ENCODE measurements at regions not wholly inside any gene's neighbourhood (a gene's known extent, or its start where the extent isn't known, plus 50 kb on each side); places are given as distances from the start of the nearest gene placed in this dataset.

DNA sequence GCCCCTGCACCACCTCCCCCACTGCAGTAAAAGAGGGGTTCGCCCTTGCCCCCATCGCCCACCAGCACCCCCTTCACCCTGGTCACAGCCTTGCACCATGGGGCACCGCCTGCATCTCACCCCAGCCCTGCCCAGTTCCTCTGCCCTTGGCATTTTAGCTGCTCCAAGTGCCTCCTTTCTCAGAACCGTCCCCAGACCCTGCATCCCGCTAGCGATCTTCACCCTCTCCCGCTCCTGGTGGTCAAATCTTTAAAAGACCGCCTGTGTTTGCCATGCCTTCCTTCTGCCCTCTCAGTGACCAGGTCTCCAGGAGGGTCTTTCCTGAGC, 114.7 kb upstream of the OTOS start:
- Histone ChIP-seq H3K27ac (ENCODE audit: low read depth, low read length, poor library complexity, severe bottlenecking) (no peak overlapping the region), H3K36me3 (ENCODE audit: insufficient read depth, low read length, poor library complexity, severe bottlenecking) (no peaks in the 10 kb centered on the region), H3K4me3 (ENCODE audit: low read depth, low read length, poor library complexity, severe bottlenecking) (no peak overlapping the region), H3K9me3 (ENCODE audit: low read depth, low read length, poor library complexity, severe bottlenecking) (no peaks in the 10 kb centered on the region), H3K4me1 (ENCODE audit: insufficient read depth, low read length, poor library complexity, severe bottlenecking) (no peaks in the 10 kb centered on the region), H3K27me3 (replicated peaks; ENCODE audit: insufficient read depth, low read depth, low read length, poor library complexity) (no peaks in the 10 kb centered on the region)
- DNase-seq (ENCODE audit: low spot score), result no peak
- POLR2A ChIA-PET (ENCODE audit: low non-redundant PET), result no interaction called here
- BruUV-seq (replicated peaks), result no TSS peak
- intact Hi-C loops (cut with micrococcal nuclease; ENCODE audit: unreplicated experiment), result no loop called here
- TF ChIP-seq CTCF (conservative IDR thresholded peaks at IDR 0.05; ENCODE audit: low read depth, low read length) (no peak), EZH2 (IDR thresholded peaks at IDR 0.05; ENCODE audit: borderline replicate concordance, low read depth, low read length, poor library complexity, severe bottlenecking) (no peak)
- CTCF ChIA-PET, result no interaction called here

- H3K4me1 ChIP-seq (ENCODE audit: insufficient read depth, low read length, poor library complexity, severe bottlenecking), result no peaks in the 10 kb centered on the region
- no peak for DNase-seq (ENCODE audit: low spot score)
- H3K9me3 ChIP-seq (ENCODE audit: low read depth, low read length, poor library complexity, severe bottlenecking), result no peaks in the 10 kb centered on the region
- TF ChIP-seq EZH2 (IDR thresholded peaks at IDR 0.05; ENCODE audit: borderline replicate concordance, low read depth, low read length, poor library complexity, severe bottlenecking), result no peak
- no peak for TF ChIP-seq CTCF (conservative IDR thresholded peaks at IDR 0.05; ENCODE audit: low read depth, low read length)
- no peaks in the 10 kb centered on the region for H3K36me3 ChIP-seq (ENCODE audit: insufficient read depth, low read length, poor library complexity, severe bottlenecking)
- intact Hi-C loops (cut with micrococcal nuclease; ENCODE audit: unreplicated experiment), result no loop called here
- no TSS peak for BruUV-seq (replicated peaks)
- no peaks in the 10 kb centered on the region for H3K27me3 ChIP-seq (replicated peaks; ENCODE audit: insufficient read depth, low read depth, low read length, poor library complexity)
- no peak overlapping the region for H3K4me3 ChIP-seq (ENCODE audit: low read depth, low read length, poor library complexity, severe bottlenecking)
- no peak overlapping the region for H3K27ac ChIP-seq (ENCODE audit: low read depth, low read length, poor library complexity, severe bottlenecking)
- CTCF ChIA-PET, result no interaction called here
- POLR2A ChIA-PET (ENCODE audit: low non-redundant PET), result no interaction called here
Measured at GRCh38 chr2:240255811-240256703, 115.6 kb upstream of the OTOS start.

GRCh38 chr2:240256704-240257637, 116.5 kb upstream of the OTOS start:
- no TSS peak for BruUV-seq (replicated peaks)
- ChIA-PET CTCF (no interaction called here), POLR2A (ENCODE audit: low non-redundant PET) (no interaction called here)
- Histone ChIP-seq H3K36me3 (ENCODE audit: insufficient read depth, low read length, poor library complexity, severe bottlenecking) (no peaks in the 10 kb centered on the region), H3K4me3 (ENCODE audit: low read depth, low read length, poor library complexity, severe bottlenecking) (no peak overlapping the region), H3K4me1 (ENCODE audit: insufficient read depth, low read length, poor library complexity, severe bottlenecking) (no peaks in the 10 kb centered on the region), H3K27me3 (replicated peaks; ENCODE audit: insufficient read depth, low read depth, low read length, poor library complexity) (no peaks in the 10 kb centered on the region), H3K27ac (ENCODE audit: low read depth, low read length, poor library complexity, severe bottlenecking) (no peak overlapping the region), H3K9me3 (ENCODE audit: low read depth, low read length, poor library complexity, severe bottlenecking) (no peaks in the 10 kb centered on the region)
- intact Hi-C loops (cut with micrococcal nuclease; ENCODE audit: unreplicated experiment), result no loop called here
- TF ChIP-seq EZH2 (IDR thresholded peaks at IDR 0.05; ENCODE audit: borderline replicate concordance, low read depth, low read length, poor library complexity, severe bottlenecking), result no peak
- TF ChIP-seq CTCF (conservative IDR thresholded peaks at IDR 0.05; ENCODE audit: low read depth, low read length), result 0 out of 2 replicates have a peak, but pooled peaks have one; percentile 13
- DNase-seq (ENCODE audit: low spot score), result no peak

Measured in A673 (cell line).